Activated T-cell treated with anti-CD3 and anti-CD28 coated beads, Interleukin-2, amount 50 U/mL, for 24 hours (primary cell): ENCODE measurements at regions not wholly inside any gene's neighbourhood (a gene's known extent, or its start where the extent isn't known, plus 50 kb on each side); places are given as distances from the start of the nearest gene placed in this dataset.

Source experiments
- DNase-seq: peaks from one replicate; pipeline ENCODE4 v3.0.0-alpha.2; 2020
- H3K27ac Mint-ChIP-seq: 2 replicates; pipeline ENCODE4 v1.8.0; 2020; ENCODE audit warnings: mild to moderate bottlenecking, mixed read lengths
- H3K27me3 Mint-ChIP-seq: 2 replicates; pipeline ENCODE4 v1.8.0; 2020; ENCODE audit warnings: mixed read lengths
- H3K36me3 Mint-ChIP-seq: 2 replicates; pipeline ENCODE4 v1.8.0; 2020; ENCODE audit warnings: low read depth, mixed read lengths
- H3K4me1 Mint-ChIP-seq: 2 replicates; pipeline ENCODE4 v1.8.0; 2020; ENCODE audit warnings: low read depth, mixed read lengths
- H3K4me3 Mint-ChIP-seq: 2 replicates; pipeline ENCODE4 v1.8.0; 2020; ENCODE audit warnings: mild to moderate bottlenecking, moderate library complexity, mixed read lengths
- H3K9me3 Mint-ChIP-seq: 2 replicates; pipeline ENCODE4 v1.8.0; 2020; ENCODE audit warnings: mixed read lengths

- no peak overlapping the region for H3K4me3 Mint-ChIP-seq
- H3K27ac Mint-ChIP-seq: no peak overlapping the region
- no peaks in the 10 kb centered on the region for H3K36me3 Mint-ChIP-seq
- peaks cover 44% of the 10 kb centered on the region for H3K27me3 Mint-ChIP-seq
- no peaks in the 10 kb centered on the region for H3K4me1 Mint-ChIP-seq
- peaks cover 2% of the 10 kb centered on the region for H3K9me3 Mint-ChIP-seq
- DNase-seq: no peak
Measured at GRCh38 chr2:234761910-234762309, 189.9 kb upstream of the SH3BP4 start.

DNA sequence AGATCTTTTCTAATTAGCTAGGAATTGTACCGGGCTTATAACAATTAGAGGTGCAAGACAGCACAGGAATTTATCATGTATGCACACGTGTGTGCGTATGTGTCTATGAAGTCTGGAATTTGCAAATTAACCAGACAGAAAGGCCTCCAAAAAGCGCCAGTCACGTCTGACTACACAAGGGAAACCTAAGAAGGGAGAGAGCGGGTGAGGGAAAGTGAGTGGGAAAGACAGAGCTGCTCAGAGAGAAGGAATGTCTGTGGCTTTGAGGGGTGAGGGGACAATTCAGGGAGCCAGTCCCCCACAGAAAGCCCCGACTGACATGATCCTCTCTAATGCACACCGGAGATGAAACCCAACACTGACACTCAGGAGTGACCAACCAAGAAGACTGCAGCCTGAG is 197.7 kb upstream of the SH3BP4 start:
- Mint-ChIP-seq H3K27ac (no peak overlapping the region), H3K4me3 (no peak overlapping the region), H3K27me3 (peaks cover 20% of the 10 kb centered on the region), H3K9me3 (peaks cover 2% of the 10 kb centered on the region), H3K36me3 (no peaks in the 10 kb centered on the region), H3K4me1 (no peaks in the 10 kb centered on the region)
- no peak for DNase-seq

GRCh38 chr2:234753701-234754100 is 198.1 kb upstream of the SH3BP4 start:
- H3K9me3 Mint-ChIP-seq: peaks cover 2% of the 10 kb centered on the region
- DNase-seq: no peak
- H3K27me3 Mint-ChIP-seq: peaks cover 15% of the 10 kb centered on the region
- no peak overlapping the region for H3K27ac Mint-ChIP-seq
- no peaks in the 10 kb centered on the region for H3K36me3 Mint-ChIP-seq
- H3K4me3 Mint-ChIP-seq: no peak overlapping the region
- no peaks in the 10 kb centered on the region for H3K4me1 Mint-ChIP-seq

- H3K36me3 Mint-ChIP-seq: no peaks in the 10 kb centered on the region
- H3K27me3 Mint-ChIP-seq: peaks cover 13% of the 10 kb centered on the region
- H3K27ac Mint-ChIP-seq: no peak overlapping the region
- H3K4me1 Mint-ChIP-seq: no peaks in the 10 kb centered on the region
- H3K9me3 Mint-ChIP-seq: peaks cover 2% of the 10 kb centered on the region
- no peak overlapping the region for H3K4me3 Mint-ChIP-seq
- DNase-seq: no peak
Measured at GRCh38 chr2:234752966-234753365, 198.9 kb upstream of the SH3BP4 start.

DNA sequence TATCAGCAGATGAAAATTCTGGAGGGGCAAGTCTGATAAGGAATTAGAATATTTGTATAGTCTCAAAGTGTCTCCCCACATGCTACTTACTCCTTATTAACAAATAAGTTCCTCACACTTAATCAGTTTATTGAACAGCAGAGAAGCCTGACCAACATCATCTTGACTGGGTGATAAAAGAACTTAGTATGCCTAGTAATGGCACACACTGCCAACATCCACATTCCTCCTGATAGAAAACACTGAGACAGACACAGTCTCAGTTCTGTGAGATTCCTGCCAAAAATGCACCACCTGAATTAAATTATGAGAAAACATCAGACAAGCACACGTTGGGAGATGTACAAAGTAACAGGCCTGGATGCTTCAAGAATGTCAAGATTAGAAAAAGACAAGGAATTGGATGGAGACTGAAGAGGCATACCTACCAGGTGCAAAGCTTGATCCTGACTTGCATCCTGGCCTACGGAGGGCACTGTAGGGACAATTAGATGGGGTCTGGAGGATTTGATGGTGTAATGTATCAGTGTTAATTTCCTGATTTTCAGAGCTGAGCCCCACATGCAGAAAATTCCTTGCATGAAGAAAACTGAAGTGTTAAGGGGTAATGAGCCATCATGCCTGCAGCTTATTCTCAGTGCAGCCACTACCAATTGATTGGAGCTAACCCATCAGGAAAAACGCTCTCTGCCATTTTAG is 200.4 kb upstream of the SH3BP4 start:
- no peaks in the 10 kb centered on the region for H3K4me1 Mint-ChIP-seq
- no peak overlapping the region for H3K4me3 Mint-ChIP-seq
- peaks cover 25% of the 10 kb centered on the region for H3K27me3 Mint-ChIP-seq
- no peaks in the 10 kb centered on the region for H3K36me3 Mint-ChIP-seq
- no peaks in the 10 kb centered on the region for H3K9me3 Mint-ChIP-seq
- no peak for DNase-seq
- no peak overlapping the region for H3K27ac Mint-ChIP-seq

- Mint-ChIP-seq H3K4me3 (no peak overlapping the region), H3K4me1 (no peaks in the 10 kb centered on the region), H3K9me3 (no peaks in the 10 kb centered on the region), H3K27ac (no peak overlapping the region), H3K36me3 (no peaks in the 10 kb centered on the region), H3K27me3 (peaks cover 46% of the 10 kb centered on the region)
- no peak for DNase-seq
Measured at GRCh38 chr2:234747833-234748559, 203.8 kb upstream of the SH3BP4 start.

GRCh38 chr2:234747032-234747431 is 204.8 kb upstream of the SH3BP4 start:
- H3K27ac Mint-ChIP-seq: no peak overlapping the region
- no peak for DNase-seq
- H3K4me1 Mint-ChIP-seq: no peaks in the 10 kb centered on the region
- H3K36me3 Mint-ChIP-seq: no peaks in the 10 kb centered on the region
- H3K27me3 Mint-ChIP-seq: peaks cover 46% of the 10 kb centered on the region
- H3K4me3 Mint-ChIP-seq: no peak overlapping the region
- H3K9me3 Mint-ChIP-seq: peaks cover 2% of the 10 kb centered on the region

- no peaks in the 10 kb centered on the region for H3K4me1 Mint-ChIP-seq
Measured at GRCh38 chr2:234745347-234745746, 206.5 kb upstream of the SH3BP4 start.

DNA sequence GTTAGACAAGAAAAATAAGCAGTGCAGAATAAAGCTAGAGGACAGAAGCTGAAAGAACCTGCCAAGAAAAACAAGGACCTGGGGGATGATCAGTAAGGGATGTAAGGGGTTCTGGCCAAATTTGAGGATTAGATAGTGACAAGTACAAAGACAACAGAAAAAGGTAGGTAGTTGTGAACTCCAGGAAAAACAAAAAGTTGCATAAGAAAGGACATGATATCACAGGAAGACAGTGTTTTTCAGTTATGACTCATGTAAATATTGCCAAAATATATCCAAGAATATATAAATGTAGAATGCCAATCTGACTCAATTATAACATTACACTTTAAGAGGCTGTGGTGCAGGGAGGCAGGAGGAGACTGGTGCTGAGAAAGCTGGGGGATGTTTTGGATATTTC is 209.8 kb upstream of the SH3BP4 start:
- no peaks in the 10 kb centered on the region for H3K36me3 Mint-ChIP-seq
- H3K27ac Mint-ChIP-seq: no peak overlapping the region
- H3K27me3 Mint-ChIP-seq: peaks cover 53% of the 10 kb centered on the region
- no peak overlapping the region for H3K4me3 Mint-ChIP-seq
- H3K4me1 Mint-ChIP-seq: no peaks in the 10 kb centered on the region
- DNase-seq: no peak
- peaks cover 6% of the 10 kb centered on the region for H3K9me3 Mint-ChIP-seq

More at GRCh38 chr2:234745347-234745746, 206.5 kb upstream of the SH3BP4 start:
- H3K27ac Mint-ChIP-seq: no peak overlapping the region
- peaks cover 50% of the 10 kb centered on the region for H3K27me3 Mint-ChIP-seq
- DNase-seq: no peak
- H3K9me3 Mint-ChIP-seq: peaks cover 6% of the 10 kb centered on the region
- H3K4me3 Mint-ChIP-seq: no peak overlapping the region
- no peaks in the 10 kb centered on the region for H3K36me3 Mint-ChIP-seq

- Mint-ChIP-seq H3K36me3 (no peaks in the 10 kb centered on the region), H3K9me3 (peaks cover 17% of the 10 kb centered on the region), H3K27ac (no peak overlapping the region), H3K27me3 (peaks cover 52% of the 10 kb centered on the region), H3K4me1 (no peaks in the 10 kb centered on the region), H3K4me3 (no peak overlapping the region)
- no peak for DNase-seq
Measured at GRCh38 chr2:234739061-234739460, 212.8 kb upstream of the SH3BP4 start.

- Mint-ChIP-seq H3K4me1 (no peaks in the 10 kb centered on the region), H3K36me3 (no peaks in the 10 kb centered on the region), H3K4me3 (no peak overlapping the region), H3K9me3 (peaks cover 10% of the 10 kb centered on the region), H3K27me3 (peaks cover 45% of the 10 kb centered on the region), H3K27ac (no peak overlapping the region)
- DNase-seq: no peak
Measured at GRCh38 chr2:234735829-234736228, 216.0 kb upstream of the SH3BP4 start.

DNA sequence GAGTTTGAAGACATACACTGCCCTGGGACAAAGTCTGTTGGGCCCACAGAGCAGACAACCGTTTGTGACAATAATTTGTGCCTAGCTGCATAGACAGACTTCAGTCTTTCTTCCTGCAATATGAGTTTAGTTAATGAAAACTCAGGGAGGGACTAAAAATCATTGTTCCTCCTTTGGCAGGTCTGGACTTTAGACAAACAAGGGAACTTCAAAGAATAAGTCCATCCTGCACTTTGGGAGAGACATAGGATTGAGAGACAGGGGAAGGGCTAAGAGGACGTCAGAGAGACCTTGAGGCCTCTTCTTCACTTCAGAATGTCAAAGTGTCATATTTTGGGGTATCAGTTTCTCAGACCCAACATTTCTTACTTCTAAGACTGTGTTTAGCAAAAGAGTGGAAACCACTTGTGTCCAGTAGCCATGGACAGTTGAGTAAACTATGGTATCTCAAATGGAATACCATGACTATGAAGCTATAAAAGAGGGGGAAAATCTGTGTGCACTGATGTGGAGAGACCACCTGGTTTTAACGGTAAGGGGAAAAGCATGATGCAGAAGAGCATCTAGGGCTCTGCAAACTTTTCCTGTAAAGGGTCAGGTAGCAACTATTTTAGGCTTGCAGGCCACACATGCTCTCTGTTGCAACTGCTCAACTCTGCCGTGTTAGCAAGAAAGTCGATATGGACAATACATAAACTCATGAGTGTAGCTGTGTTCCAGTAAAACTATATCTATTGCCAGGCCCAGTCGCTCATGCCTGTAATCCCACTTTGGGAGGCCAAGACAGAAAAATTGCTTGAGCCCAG is 217.8 kb upstream of the SH3BP4 start:
- H3K27ac Mint-ChIP-seq: no peak overlapping the region
- H3K4me3 Mint-ChIP-seq: no peak overlapping the region
- DNase-seq: no peak
- H3K9me3 Mint-ChIP-seq: peaks cover 10% of the 10 kb centered on the region
- no peaks in the 10 kb centered on the region for H3K36me3 Mint-ChIP-seq
- H3K27me3 Mint-ChIP-seq: peaks cover 45% of the 10 kb centered on the region
- no peaks in the 10 kb centered on the region for H3K4me1 Mint-ChIP-seq

DNA sequence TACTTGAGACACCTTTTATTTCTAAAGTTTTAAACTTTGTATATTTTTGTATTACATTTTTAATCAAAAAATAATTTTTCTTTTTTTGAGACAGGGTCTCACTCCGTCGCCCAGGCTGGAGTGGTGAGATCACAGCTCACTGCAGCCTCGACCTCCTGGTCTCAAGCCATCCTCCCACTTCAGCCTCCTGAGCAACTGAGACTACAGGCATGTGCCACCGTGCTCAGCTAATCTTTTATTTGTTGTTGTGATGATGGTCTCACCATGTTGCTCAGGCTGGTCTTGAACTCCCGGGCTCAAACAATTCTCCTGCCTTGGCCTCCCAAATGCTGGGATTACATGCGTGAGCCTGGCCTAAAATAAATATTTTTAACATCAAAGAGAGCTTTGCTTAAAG is 218.7 kb upstream of the SH3BP4 start:
- no peaks in the 10 kb centered on the region for H3K4me1 Mint-ChIP-seq
- H3K27me3 Mint-ChIP-seq: peaks cover 36% of the 10 kb centered on the region
- DNase-seq: no peak
- peaks cover 10% of the 10 kb centered on the region for H3K9me3 Mint-ChIP-seq
- no peak overlapping the region for H3K27ac Mint-ChIP-seq
- H3K36me3 Mint-ChIP-seq: no peaks in the 10 kb centered on the region
- H3K4me3 Mint-ChIP-seq: no peak overlapping the region

GRCh38 chr2:234732404-234733092 is 219.3 kb upstream of the SH3BP4 start:
- Mint-ChIP-seq H3K4me3 (no peak overlapping the region), H3K36me3 (no peaks in the 10 kb centered on the region), H3K4me1 (no peaks in the 10 kb centered on the region), H3K9me3 (peaks cover 10% of the 10 kb centered on the region), H3K27ac (no peak overlapping the region), H3K27me3 (peaks cover 31% of the 10 kb centered on the region)
- no peak for DNase-seq
